H1 (cell line): ENCODE measurements at regions not wholly inside any gene's neighbourhood (a gene's known extent, or its start where the extent isn't known, plus 50 kb on each side); places are given as distances from the start of the nearest gene placed in this dataset.

Experiments used
- EZH2 ChIP-seq: fragments of 200-600 bp; sonication (generic); IDR thresholded peaks from 2 replicates; pipeline ENCODE4 v1.7.1; 2012; ENCODE audit warnings: low read depth, mild to moderate bottlenecking, moderate library complexity, low read length, inconsistent platforms; ENCODE audit not compliant: severe bottlenecking
- RBBP5 ChIP-seq: IDR thresholded peaks from 2 replicates; pipeline ENCODE4 v1.7.1; 2012; ENCODE audit warnings: low read depth, mild to moderate bottlenecking, inconsistent platforms, low read length, moderate library complexity, borderline replicate concordance
- TBP ChIP-seq: IDR thresholded peaks from 2 replicates; pipeline ENCODE4 v1.6.1; 2011; ENCODE audit warnings: low read depth, low read length, improper control_type of control experiment
- TF ChIP-seq, protein P1 (sequence below): IDR thresholded peaks from 2 replicates; pipeline ENCODE4 v1.6.1; 2012; ENCODE audit warnings: low read length, inconsistent platforms

DNA sequence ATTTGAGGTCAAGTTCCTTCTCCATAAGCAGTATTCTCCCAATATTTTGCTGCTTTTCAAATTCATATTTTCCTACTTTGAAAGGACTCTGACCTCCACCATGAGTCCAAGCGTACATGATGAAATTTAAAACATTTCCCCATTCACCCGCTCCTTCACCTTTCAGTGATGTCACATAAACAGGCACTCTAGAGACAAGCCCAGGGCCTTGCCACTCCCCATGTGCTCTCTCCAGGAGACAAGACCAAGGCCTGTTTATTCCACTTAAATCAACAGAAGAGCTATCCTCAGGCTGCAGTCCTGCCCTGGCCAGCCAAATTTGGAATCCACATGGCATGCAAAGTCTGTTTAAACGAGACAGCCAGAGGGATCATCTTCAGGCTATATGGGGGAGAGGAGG lies 161.5 kb downstream of the ARRDC4 start (continued):
- TF ChIP-seq, protein P1, sequence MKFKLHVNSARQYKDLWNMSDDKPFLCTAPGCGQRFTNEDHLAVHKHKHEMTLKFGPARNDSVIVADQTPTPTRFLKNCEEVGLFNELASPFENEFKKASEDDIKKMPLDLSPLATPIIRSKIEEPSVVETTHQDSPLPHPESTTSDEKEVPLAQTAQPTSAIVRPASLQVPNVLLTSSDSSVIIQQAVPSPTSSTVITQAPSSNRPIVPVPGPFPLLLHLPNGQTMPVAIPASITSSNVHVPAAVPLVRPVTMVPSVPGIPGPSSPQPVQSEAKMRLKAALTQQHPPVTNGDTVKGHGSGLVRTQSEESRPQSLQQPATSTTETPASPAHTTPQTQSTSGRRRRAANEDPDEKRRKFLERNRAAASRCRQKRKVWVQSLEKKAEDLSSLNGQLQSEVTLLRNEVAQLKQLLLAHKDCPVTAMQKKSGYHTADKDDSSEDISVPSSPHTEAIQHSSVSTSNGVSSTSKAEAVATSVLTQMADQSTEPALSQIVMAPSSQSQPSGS: no peak
- TF ChIP-seq EZH2: no peak
- no peak for TF ChIP-seq TBP
- TF ChIP-seq RBBP5: no peak
